GM19438 (cell line): ENCODE measurements at regions not wholly inside any gene's neighbourhood (a gene's known extent, or its start where the extent isn't known, plus 50 kb on each side); places are given as distances from the start of the nearest gene placed in this dataset.

Experiments
- ATAC-seq: cut with Tn5 transposase; IDR thresholded peaks from one replicate; pipeline ENCODE4 v1.9.1; 2021; ENCODE audit warnings: low read depth; ENCODE audit not compliant: unreplicated experiment

GRCh38 chr10:4692206-4692605 lies 133.8 kb upstream of the AKR1E2 start:
- no peak for ATAC-seq

- ATAC-seq, result no peak
Observed at GRCh38 chr10:4691776-4692175, 134.2 kb upstream of the AKR1E2 start.

GRCh38 chr10:4691301-4691700 lies 134.7 kb upstream of the AKR1E2 start:
- ATAC-seq, result no peak

GRCh38 chr10:4688601-4689000 lies 137.4 kb upstream of the AKR1E2 start:
- ATAC-seq, result no peak

- no peak for ATAC-seq
Observed at GRCh38 chr10:4688168-4688567, 137.8 kb upstream of the AKR1E2 start.

GRCh38 chr10:4687397-4687796 lies 138.6 kb upstream of the AKR1E2 start:
- no peak for ATAC-seq

GRCh38 chr10:4686644-4686996 lies 139.4 kb upstream of the AKR1E2 start:
- ATAC-seq, result no peak

- no peak for ATAC-seq
Observed at GRCh38 chr10:4685904-4686643, 139.9 kb upstream of the AKR1E2 start.

- ATAC-seq, result no peak
Observed at GRCh38 chr10:4685491-4685890, 140.5 kb upstream of the AKR1E2 start.

GRCh38 chr10:4684434-4684833 lies 141.6 kb upstream of the AKR1E2 start:
- no peak for ATAC-seq

GRCh38 chr10:4683838-4684237 lies 142.2 kb upstream of the AKR1E2 start:
- no peak for ATAC-seq

- ATAC-seq, result no peak
Observed at GRCh38 chr10:4683137-4683536, 142.9 kb upstream of the AKR1E2 start.

GRCh38 chr10:4678951-4679671 lies 146.9 kb upstream of the AKR1E2 start:
- no peak for ATAC-seq

GRCh38 chr10:4678023-4678950 lies 147.7 kb upstream of the AKR1E2 start:
- no peak for ATAC-seq

- no peak for ATAC-seq
Observed at GRCh38 chr10:4677296-4678021, 148.5 kb upstream of the AKR1E2 start.

- ATAC-seq, result no peak
Observed at GRCh38 chr10:4676566-4676965, 149.4 kb upstream of the AKR1E2 start.

- no peak for ATAC-seq
Observed at GRCh38 chr10:4675808-4676207, 150.2 kb upstream of the AKR1E2 start.

GRCh38 chr10:4673279-4674040 lies 152.5 kb upstream of the AKR1E2 start:
- ATAC-seq, result no peak

GRCh38 chr10:4672201-4672600 lies 153.8 kb upstream of the AKR1E2 start:
- no peak for ATAC-seq
